ENCODE measurements at regions not wholly inside any gene's neighbourhood (a gene's known extent, or its start where the extent isn't known, plus 50 kb on each side); places are given as distances from the start of the nearest gene placed in this dataset.

DNA sequence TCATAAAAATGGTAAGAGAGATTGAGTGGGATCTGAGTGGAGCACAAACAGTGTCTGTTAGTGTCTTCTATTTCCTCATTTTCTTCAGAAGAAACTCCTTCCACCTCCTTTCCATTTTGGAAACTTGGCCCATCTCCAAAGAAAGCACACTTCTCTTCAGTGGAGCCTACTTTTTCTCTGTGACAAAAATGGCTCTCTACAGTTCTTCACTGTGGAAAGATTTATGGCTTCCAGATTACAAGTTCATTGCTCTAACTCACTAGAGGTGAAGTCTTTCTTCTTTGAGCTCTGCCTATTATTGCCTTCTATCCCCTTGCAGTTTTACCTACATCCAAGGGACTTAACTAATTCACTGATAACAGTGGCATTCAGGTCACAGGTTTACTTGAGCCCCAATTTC, 325.8 kb downstream of the ANTXR2 start:
- H3K4me1 ChIP-seq (ENCODE audit: insufficient read depth, low read length, severe bottlenecking) = no peaks in the 10 kb centered on the region
- H3F3A ChIP-seq (ENCODE audit: insufficient read depth, low read length) = no peaks in the 10 kb centered on the region
- no peaks in the 10 kb centered on the region for H3K79me2 ChIP-seq (ENCODE audit: insufficient read depth, low read length)
- H3K9me3 ChIP-seq (ENCODE audit: low read length) = no peaks in the 10 kb centered on the region
- H3K27me3 ChIP-seq (ENCODE audit: insufficient read depth, low read length) = no peaks in the 10 kb centered on the region
- H3K9ac ChIP-seq (ENCODE audit: low read length) = no peak overlapping the region
- no peak overlapping the region for H3K27ac ChIP-seq (ENCODE audit: low read depth, low read length, poor library complexity, severe bottlenecking)
- no peaks in the 10 kb centered on the region for H3K36me3 ChIP-seq (ENCODE audit: insufficient read depth, low read length)
- H4K20me1 ChIP-seq (ENCODE audit: insufficient read depth, low read length) = no peaks in the 10 kb centered on the region
- H3K9me2 ChIP-seq (ENCODE audit: low read depth, low read length) = no peaks in the 10 kb centered on the region
- no peak overlapping the region for H2AFZ ChIP-seq (ENCODE audit: low read length)
- no peak for TF ChIP-seq EZH2 (IDR thresholded peaks at IDR 0.05; ENCODE audit: borderline replicate concordance, low read length)
- TF ChIP-seq CTCF (IDR thresholded peaks at IDR 0.05; ENCODE audit: low read length) = no peak
- H3K4me3 ChIP-seq (ENCODE audit: low read depth, low read length, poor library complexity, severe bottlenecking) = no peak overlapping the region
- H3K4me2 ChIP-seq (ENCODE audit: low read length) = no peak overlapping the region

GRCh38 chr4:79743014-79743413, 330.0 kb downstream of the ANTXR2 start:
- Histone ChIP-seq H3F3A (ENCODE audit: insufficient read depth, low read length) (no peaks in the 10 kb centered on the region), H3K9me2 (ENCODE audit: low read depth, low read length) (no peaks in the 10 kb centered on the region), H3K4me3 (ENCODE audit: low read depth, low read length, poor library complexity, severe bottlenecking) (no peak overlapping the region), H3K4me1 (ENCODE audit: insufficient read depth, low read length, severe bottlenecking) (no peaks in the 10 kb centered on the region), H3K36me3 (ENCODE audit: insufficient read depth, low read length) (no peaks in the 10 kb centered on the region), H3K9ac (ENCODE audit: low read length) (no peak overlapping the region), H3K27ac (ENCODE audit: low read depth, low read length, poor library complexity, severe bottlenecking) (no peak overlapping the region), H2AFZ (ENCODE audit: low read length) (no peak overlapping the region), H3K9me3 (ENCODE audit: low read length) (no peaks in the 10 kb centered on the region), H3K4me2 (ENCODE audit: low read length) (no peak overlapping the region), H3K79me2 (ENCODE audit: insufficient read depth, low read length) (no peaks in the 10 kb centered on the region), H4K20me1 (ENCODE audit: insufficient read depth, low read length) (no peaks in the 10 kb centered on the region), H3K27me3 (ENCODE audit: insufficient read depth, low read length) (no peaks in the 10 kb centered on the region)
- TF ChIP-seq CTCF (IDR thresholded peaks at IDR 0.05; ENCODE audit: low read length) = no peak
- TF ChIP-seq EZH2 (IDR thresholded peaks at IDR 0.05; ENCODE audit: borderline replicate concordance, low read length) = no peak

DNA sequence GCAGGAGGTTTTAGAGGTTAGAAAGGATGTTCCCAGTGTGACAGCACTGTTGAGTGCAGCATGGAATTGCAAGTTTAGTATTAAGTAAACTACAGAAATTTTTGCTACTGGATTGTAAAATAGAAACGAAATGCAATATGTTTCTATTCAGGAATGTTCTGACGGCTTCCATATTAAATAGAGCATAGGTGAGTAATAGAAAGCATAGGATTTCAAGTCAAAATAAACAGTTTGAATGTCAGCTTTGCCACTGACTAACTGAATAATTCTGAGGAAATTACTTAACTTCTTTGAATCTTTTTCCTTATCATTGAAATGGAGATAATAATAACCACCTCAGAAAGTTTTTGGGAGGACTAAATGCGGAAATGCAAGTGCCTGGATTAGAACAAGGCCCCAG, 331.9 kb upstream of the GK2 start:
- Histone ChIP-seq H3K79me2 (ENCODE audit: insufficient read depth, low read length) (no peaks in the 10 kb centered on the region), H3K27ac (ENCODE audit: low read depth, low read length, poor library complexity, severe bottlenecking) (no peak overlapping the region), H3K9ac (ENCODE audit: low read length) (no peak overlapping the region), H3K36me3 (ENCODE audit: insufficient read depth, low read length) (no peaks in the 10 kb centered on the region), H3K9me2 (ENCODE audit: low read depth, low read length) (no peaks in the 10 kb centered on the region), H3K4me1 (ENCODE audit: insufficient read depth, low read length, severe bottlenecking) (no peaks in the 10 kb centered on the region), H3K27me3 (ENCODE audit: insufficient read depth, low read length) (no peaks in the 10 kb centered on the region), H3K9me3 (ENCODE audit: low read length) (no peaks in the 10 kb centered on the region), H3F3A (ENCODE audit: insufficient read depth, low read length) (no peaks in the 10 kb centered on the region), H3K4me2 (ENCODE audit: low read length) (no peak overlapping the region), H3K4me3 (ENCODE audit: low read depth, low read length, poor library complexity, severe bottlenecking) (no peak overlapping the region), H4K20me1 (ENCODE audit: insufficient read depth, low read length) (no peaks in the 10 kb centered on the region), H2AFZ (ENCODE audit: low read length) (no peak overlapping the region)
- TF ChIP-seq EZH2 (IDR thresholded peaks at IDR 0.05; ENCODE audit: borderline replicate concordance, low read length) = no peak
- no peak for TF ChIP-seq CTCF (IDR thresholded peaks at IDR 0.05; ENCODE audit: low read length)
